ENCODE measurements at regions not wholly inside any gene's neighbourhood (a gene's known extent, or its start where the extent isn't known, plus 50 kb on each side); places are given as distances from the start of the nearest gene placed in this dataset.

GRCh38 chr1:87615491-87615890 lies 286.8 kb downstream of the LMO4 start:
- DNase-seq (ENCODE audit: low spot score), result no peak

- DNase-seq (ENCODE audit: low spot score), result no peak
Observed at GRCh38 chr1:87615901-87616300, 287.2 kb downstream of the LMO4 start.

DNA sequence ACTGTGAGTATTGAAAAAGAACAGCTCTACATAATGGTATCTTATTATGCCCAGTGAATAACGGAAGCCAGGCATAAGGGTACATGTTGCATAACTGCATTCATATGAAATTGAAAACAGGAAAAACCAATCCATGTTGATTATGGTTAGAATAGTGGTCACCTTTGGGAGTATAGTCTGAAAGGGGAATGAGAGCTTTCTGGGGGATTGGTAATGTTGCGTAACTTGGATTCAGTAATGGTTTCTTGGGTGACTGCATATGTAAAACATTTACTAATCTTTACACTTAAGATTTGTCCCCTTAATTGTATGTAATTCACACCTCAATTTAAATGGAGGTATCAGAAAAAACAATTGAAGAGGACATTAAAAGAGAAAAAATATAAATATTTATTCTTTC lies 292.1 kb downstream of the LMO4 start:
- DNase-seq (ENCODE audit: low spot score), result no peak

DNA sequence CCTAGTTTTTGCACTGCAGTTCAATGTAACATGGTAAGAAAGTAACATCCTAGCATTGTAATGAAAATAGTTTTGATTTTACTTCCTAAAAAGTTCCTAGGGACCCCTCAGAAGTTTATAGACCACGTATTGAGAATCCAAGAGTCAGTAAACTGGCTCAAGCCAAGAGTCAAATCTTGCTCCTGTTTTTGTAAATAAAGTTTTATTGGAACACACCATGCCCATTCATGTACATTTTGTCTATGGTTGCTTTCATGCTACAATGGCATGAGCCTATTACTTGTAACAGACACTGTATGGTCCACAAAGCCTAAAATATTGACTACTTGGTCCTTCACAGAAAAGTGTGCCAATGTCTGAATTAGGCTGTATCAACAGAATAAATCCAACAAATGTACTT lies 301.0 kb downstream of the LMO4 start:
- no peak for DNase-seq (ENCODE audit: low spot score)

- no peak for DNase-seq (ENCODE audit: low spot score)
Observed at GRCh38 chr1:87632232-87632631, 303.6 kb downstream of the LMO4 start.

DNA sequence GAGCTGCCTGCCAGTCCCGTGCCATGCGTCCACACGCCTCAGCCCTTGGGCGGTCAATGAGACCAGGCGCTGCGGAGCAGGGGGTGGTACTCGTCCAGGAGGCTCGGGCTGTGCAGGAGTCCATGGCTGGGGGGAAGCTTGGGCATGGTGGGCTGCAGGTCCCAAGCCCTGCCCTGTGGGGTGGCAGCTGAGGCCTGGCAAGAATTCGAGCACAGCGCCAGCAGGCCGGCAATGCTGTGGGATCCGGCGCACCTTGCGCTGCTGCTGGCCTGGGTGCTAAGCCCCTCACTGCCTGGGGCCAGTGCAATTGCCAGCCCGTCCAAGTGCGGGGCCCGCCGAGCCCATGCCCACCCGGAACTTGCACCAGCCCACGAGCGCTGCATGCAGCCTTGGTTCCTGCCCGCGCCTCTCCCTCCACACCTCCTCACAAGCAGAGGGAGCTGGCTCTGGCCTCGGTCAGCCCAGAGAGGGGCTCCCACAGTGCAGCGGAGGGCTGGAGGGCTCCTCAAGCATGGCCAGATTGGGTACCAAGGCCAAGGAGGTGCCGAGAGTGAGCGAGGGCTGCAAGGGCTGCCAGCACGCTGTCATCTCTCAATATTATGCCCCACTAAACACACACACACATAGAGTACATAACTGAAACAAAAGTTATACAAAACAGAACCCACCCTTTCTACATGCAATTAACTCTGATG lies 307.7 kb downstream of the LMO4 start:
- DNase-seq (ENCODE audit: low spot score), result no peak

GRCh38 chr1:87638636-87639035 lies 310.0 kb downstream of the LMO4 start:
- DNase-seq (ENCODE audit: low spot score), result no peak

GRCh38 chr1:87641996-87642395 lies 313.3 kb downstream of the LMO4 start:
- no peak for DNase-seq (ENCODE audit: low spot score)

GRCh38 chr1:87642581-87643221 lies 314.0 kb downstream of the LMO4 start:
- DNase-seq (ENCODE audit: low spot score), result no peak

DNA sequence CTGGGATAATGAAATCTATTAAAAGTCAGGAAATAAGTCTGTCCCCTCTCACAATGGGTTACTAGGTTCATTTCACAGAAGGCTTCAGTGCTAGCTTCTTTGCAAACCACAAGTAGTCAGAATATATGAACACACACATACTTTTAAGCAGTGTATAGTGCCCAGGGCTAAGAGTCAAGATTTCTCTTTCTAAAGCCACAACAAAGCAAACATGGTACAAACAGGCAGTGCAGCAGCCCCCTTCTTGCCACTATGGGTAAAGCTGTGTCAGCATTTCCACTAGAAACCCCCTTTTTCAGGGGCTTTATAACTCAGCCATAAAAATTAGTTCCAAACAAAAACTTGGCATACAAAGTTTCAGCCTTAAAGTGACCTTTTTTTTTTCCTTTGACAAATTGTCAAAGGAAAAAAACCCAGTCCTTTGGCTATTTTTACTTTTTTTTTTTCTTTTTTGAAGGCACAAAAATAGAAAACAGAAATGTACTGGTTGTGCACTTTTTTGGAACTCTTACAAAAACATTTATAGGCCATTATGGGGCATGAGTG lies 315.4 kb downstream of the LMO4 start:
- DNase-seq (ENCODE audit: low spot score), result no peak

DNA sequence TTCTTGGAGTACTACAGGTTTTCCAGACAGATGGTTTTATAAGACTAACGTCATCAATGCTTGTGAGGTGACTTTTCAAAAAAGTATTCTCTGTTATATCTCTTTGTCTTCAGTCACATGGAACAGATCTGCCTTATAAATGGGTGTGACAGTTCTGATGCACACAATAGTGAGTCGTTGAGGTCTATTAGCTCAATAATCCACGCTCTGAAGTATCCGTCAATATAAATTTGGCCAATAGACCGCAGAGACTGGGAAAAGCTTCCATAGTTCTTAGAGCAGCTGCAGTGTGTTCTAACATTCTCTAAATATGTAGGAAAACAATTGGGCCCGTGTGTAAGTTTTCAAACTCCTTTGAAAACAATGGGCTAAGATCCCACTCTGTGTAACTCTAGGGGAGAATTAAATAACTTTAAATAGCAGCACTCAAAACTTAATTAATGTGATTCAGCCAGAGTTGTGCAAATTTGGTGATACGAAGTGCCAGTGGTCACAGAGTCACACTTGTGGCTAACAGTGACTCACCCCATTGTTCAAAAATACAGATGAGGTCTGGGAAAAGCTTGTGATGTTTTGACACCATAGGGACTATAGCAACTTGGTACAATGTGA lies 316.0 kb downstream of the LMO4 start:
- no peak for DNase-seq (ENCODE audit: low spot score)

GRCh38 chr1:87647430-87648177 lies 318.9 kb downstream of the LMO4 start:
- DNase-seq (ENCODE audit: low spot score), result no peak

DNA sequence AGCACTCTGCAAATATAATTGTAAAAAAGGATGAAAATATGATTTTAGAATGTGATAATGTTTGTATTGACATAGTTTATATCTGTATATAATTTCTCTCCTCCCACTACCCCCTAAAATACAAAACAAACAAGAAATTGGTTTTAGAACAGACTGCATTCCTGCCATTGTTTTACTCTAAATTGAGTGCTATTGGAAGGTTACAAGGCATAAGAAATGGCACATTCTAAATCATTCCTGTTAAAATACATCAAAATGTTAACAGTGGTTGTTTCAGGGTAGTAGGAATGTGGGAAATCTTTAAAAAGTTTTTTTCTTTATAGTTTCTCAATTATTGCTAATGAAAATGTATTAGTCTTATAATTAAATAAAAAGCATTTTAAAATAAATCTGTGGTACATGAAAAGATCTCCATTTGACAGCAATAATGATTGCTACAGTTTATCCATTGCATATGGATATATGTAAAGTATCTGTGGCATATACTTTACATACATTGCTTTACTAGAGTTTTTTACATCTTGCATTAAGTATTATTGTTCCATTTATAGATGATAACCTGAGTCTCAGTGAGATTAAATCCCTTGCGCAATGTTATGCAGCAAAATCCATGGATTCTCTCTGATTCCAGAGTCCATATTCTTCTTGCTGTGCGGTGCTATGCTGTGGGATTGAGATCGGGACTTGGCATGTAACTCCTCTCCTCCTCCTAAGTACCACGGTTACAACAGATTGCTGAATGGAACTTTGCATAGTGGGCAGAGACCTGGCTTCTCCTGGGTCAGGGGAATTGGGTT lies 319.8 kb downstream of the LMO4 start:
- no peak for DNase-seq (ENCODE audit: low spot score)

GRCh38 chr1:87650306-87650705 lies 321.6 kb downstream of the LMO4 start:
- no peak for DNase-seq (ENCODE audit: low spot score)

DNA sequence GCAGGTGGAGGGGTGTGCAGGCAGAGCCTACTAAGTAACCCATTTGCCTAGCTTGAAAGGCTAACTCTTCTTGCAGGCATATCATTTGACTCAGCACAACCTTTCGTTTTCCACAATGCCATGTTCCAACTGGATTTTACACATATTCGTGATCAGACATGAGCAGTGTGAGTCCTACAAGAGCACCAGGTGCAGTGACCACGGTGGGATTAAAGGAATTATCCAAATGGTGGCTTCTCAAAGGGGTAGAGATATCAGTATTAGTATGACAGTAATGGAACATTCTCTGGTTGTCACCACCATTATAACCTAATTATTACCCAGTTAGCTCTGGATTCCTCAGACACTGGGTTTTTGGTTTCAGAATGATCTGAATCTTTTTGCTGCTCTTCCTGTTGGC lies 323.5 kb downstream of the LMO4 start:
- no peak for DNase-seq (ENCODE audit: low spot score)

GRCh38 chr1:87665151-87665550 lies 336.5 kb downstream of the LMO4 start:
- no peak for DNase-seq (ENCODE audit: low spot score)

GRCh38 chr1:87666681-87667080 lies 338.0 kb downstream of the LMO4 start:
- no peak for DNase-seq (ENCODE audit: low spot score)

DNA sequence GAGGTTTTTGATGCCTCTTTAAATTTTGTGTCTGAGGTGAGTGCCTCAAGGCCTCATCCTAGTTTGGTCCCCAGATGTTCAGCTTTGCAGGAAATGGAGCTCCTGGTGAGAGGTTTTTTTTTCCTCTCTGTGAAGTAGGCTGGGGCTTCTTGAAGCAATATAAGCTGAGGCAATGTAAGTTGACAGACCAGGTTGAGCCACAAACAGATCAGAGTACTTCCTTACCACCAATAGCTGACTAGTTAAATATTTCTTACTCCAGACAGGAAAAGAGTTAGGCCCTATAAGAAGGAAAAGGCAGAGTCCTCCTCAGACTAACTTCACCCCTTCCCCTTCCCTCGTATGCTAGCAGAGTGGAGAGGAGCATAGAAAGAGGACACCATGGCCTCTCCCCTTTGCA lies 341.0 kb downstream of the LMO4 start:
- DNase-seq (ENCODE audit: low spot score), result no peak

- no peak for DNase-seq (ENCODE audit: low spot score)
Observed at GRCh38 chr1:87673309-87673708, 344.6 kb downstream of the LMO4 start.

GRCh38 chr1:87673748-87674147 lies 345.1 kb downstream of the LMO4 start:
- DNase-seq (ENCODE audit: low spot score), result no peak

GRCh38 chr1:87674791-87675190 lies 346.1 kb downstream of the LMO4 start:
- no peak for DNase-seq (ENCODE audit: low spot score)

DNA sequence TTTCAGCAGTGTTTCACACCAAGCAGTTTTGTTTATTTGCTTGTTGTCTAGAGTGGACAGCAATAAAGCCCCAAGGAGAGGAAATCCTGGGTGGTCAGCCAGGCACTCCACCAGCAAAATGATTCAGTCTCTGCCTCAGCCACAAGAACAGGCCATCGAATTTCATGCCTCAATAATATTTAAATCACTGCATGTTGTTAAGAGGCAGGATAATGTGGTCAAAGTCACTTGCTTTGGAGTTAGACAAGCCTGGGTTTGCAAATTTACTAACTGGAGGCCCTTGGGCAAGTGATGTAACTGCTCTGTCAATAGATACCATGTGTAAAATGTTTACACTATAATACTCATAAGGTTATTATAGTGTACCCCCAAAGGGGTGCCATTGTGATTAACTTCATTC lies 349.6 kb downstream of the LMO4 start:
- no peak for DNase-seq (ENCODE audit: low spot score)
